Colonic mucosa (tissue), 4 donors: ENCODE measurements at regions not wholly inside any gene's neighbourhood (a gene's known extent, or its start where the extent isn't known, plus 50 kb on each side); places are given as distances from the start of the nearest gene placed in this dataset. TPM values are rescaled to one million over a fixed set of nuclear protein-coding genes. Genes with fewer than 3 reads are reported as not detected.
"Not testable (repeated sequence)": the region's sequence is repeated elsewhere in the genome, so short reads cannot be mapped to it uniquely, and the experiment has no call there.

ENCODE experiments used
- DNase-seq: peaks from one replicate; pipeline ENCODE4 v3.0.0-alpha.2; 2020
- H3K27ac ChIP-seq: fragments of 200-600 bp; one replicate; pipeline ENCODE4 v1.8.0; 2021
- H3K27me3 ChIP-seq: fragments of 200-600 bp; one replicate; pipeline ENCODE4 v1.8.0; 2021
- H3K36me3 ChIP-seq: fragments of 200-600 bp; one replicate; pipeline ENCODE4 v1.8.0; 2021
- H3K4me1 ChIP-seq: fragments of 200-600 bp; one replicate; pipeline ENCODE4 v1.8.0; 2021; ENCODE audit warnings: mild to moderate bottlenecking
- H3K4me3 ChIP-seq: fragments of 200-600 bp; one replicate; pipeline ENCODE4 v1.8.0; 2021
- H3K9ac ChIP-seq, 2 donors: one replicate each; pipeline ENCODE4 v1.7.0; 2013; ENCODE audit warnings: control low read depth in 2 of 2, low read depth in 2 of 2, low read length in 2 of 2
- H3K9me3 ChIP-seq: fragments of 200-600 bp; one replicate; pipeline ENCODE4 v1.8.0; 2021
- CTCF ChIP-seq: fragments of 200-600 bp; IDR thresholded peaks from one replicate; pipeline ENCODE4 v1.8.0; 2022; ENCODE audit warnings: antibody characterized with exemption, mild to moderate bottlenecking
- intact Hi-C: fragments of 100-400 bp; cut with DNase I; formaldehyde crosslinking; loops from one replicate; pipeline ENCODE4 v1.14.1; 2022
- microRNA-seq: library from miRNA; unstranded; fragments of <30 nt; microRNA quantifications from one replicate; pipeline ENCODE4, GENCODE V29; 2019
- donor health status: healthy.
- donor health status: DM: no; HTN: no; CAD: no.
- donor health status: DM: no; HTN: no; CAD: no.

DNA sequence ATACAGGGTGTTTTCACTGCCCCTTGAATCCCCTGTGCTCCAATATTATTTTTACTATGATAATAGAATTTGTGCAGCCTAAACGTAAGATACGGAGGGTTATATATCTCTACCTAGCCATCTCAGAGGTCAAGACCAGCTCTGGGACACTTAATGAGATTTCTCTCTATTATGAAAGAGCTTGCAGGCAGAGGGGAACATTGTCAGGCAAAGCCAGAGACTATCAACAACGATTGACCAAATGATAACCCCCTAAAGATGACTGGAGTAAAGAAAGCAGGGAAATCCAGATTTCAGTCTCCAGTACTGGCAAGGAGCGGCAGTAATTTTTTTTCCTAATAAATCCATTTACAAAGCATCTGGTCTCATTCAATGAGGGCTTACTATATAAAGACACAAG is 59.8 kb upstream of the LPAR1 start:
- no peak for DNase-seq
- Histone ChIP-seq H3K27me3 (no peaks in the 10 kb centered on the region), H3K9ac (no peak overlapping the region), H3K27ac (no peak overlapping the region), H3K4me1 (no peaks in the 10 kb centered on the region), H3K9me3 (no peaks in the 10 kb centered on the region), H3K4me3 (no peak overlapping the region), H3K36me3 (no peaks in the 10 kb centered on the region)
- no peak for TF ChIP-seq CTCF
- intact Hi-C loops: no loop called here

GRCh38 chr9:111096051-111096450 is 57.8 kb upstream of the LPAR1 start:
- TF ChIP-seq CTCF: no peak
- DNase-seq: no peak

GRCh38 chr9:111095441-111095840 is 57.2 kb upstream of the LPAR1 start:
- no peaks in the 10 kb centered on the region for H3K4me1 ChIP-seq
- H3K4me3 ChIP-seq: no peak overlapping the region
- H3K9me3 ChIP-seq: no peaks in the 10 kb centered on the region
- TF ChIP-seq CTCF: no peak
- H3K27me3 ChIP-seq: no peaks in the 10 kb centered on the region
- no peak for DNase-seq
- no peak overlapping the region for H3K27ac ChIP-seq
- intact Hi-C loops: no loop called here
- H3K36me3 ChIP-seq: no peaks in the 10 kb centered on the region
- H3K9ac ChIP-seq: no peak overlapping the region

More at GRCh38 chr9:111096051-111096450, 57.8 kb upstream of the LPAR1 start:
- no peaks in the 10 kb centered on the region for H3K9me3 ChIP-seq
- intact Hi-C loops: no loop called here
- H3K36me3 ChIP-seq: no peaks in the 10 kb centered on the region
- H3K4me3 ChIP-seq: no peak overlapping the region
- H3K27me3 ChIP-seq: no peaks in the 10 kb centered on the region
- no peak overlapping the region for H3K27ac ChIP-seq
- H3K4me1 ChIP-seq: no peaks in the 10 kb centered on the region
- no peak overlapping the region for H3K9ac ChIP-seq

DNA sequence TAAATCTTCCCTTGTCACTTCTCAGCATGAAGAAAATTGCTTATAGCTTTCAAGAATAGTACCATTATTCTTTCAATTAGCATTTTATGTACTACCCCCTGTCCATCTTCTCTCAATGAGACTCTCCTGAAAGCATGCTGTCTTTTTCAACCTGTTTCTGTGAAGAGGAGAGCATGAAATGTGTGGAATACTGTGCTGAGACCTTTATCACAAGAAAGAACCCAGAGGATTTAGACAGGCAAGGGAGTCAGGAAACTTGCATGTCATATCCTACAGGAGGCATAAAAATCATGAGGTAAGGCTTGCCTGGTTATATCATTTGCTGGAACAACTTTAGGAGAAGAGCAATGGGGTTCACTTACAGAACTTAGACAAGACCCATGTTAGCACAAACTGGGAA is 56.7 kb upstream of the LPAR1 start:
- TF ChIP-seq CTCF: no peak
- Histone ChIP-seq H3K27me3 (no peaks in the 10 kb centered on the region), H3K4me1 (no peaks in the 10 kb centered on the region), H3K9me3 (no peaks in the 10 kb centered on the region), H3K36me3 (no peaks in the 10 kb centered on the region), H3K4me3 (no peak overlapping the region), H3K27ac (no peak overlapping the region), H3K9ac (no peak overlapping the region)
- no peak for DNase-seq
- intact Hi-C loops: no loop called here

DNA sequence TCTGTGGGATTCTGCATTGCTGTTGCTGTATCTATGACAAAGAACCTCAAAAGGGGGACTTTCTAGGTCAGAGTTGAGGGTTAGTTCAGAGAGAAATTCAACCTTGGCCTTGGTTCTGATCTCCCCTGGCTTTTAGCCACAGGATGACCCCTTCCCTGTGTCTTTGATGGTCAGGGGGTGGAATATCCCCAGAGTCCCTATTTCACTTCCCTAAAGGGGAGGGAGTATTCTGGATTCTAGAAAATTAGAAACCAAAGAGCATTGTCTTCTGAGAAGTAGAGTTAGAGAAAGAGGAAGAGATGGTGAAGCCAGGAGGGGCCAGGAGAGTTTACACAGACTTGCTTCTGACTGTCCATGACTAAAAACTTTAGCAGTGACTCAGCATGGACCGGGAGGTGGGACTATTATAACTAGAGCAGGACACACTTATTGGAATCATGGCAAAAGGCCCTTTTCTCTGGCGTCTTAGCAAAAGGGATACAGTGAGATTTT is 56.2 kb upstream of the LPAR1 start:
- DNase-seq: peak; percentile 32
- intact Hi-C loops: no loop called here
- Histone ChIP-seq H3K9ac (no peak overlapping the region), H3K36me3 (no peaks in the 10 kb centered on the region), H3K4me3 (no peak overlapping the region), H3K4me1 (no peaks in the 10 kb centered on the region), H3K27ac (no peak overlapping the region), H3K9me3 (no peaks in the 10 kb centered on the region), H3K27me3 (no peaks in the 10 kb centered on the region)
- TF ChIP-seq CTCF: no peak

DNA sequence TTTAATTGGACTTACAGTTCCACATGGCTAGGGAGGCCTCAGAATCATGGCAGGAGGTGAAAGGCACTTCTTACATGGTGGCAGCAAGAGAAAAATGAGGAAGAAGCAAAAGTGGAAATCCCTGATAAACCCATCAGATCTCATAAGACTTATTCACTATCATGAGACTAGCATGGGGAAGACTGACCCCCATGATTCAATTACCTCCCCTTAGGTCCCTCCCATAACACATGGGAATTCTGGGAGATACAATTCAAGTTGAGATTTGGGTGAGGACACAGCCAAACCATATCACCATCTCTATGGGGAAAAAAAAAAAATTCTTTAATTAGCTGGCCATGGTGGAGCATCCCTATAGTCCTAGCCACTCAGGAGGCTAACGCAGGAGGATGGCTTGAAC is 53.9 kb upstream of the LPAR1 start:
- H3K27me3 ChIP-seq, H3K4me1 ChIP-seq, H3K4me3 ChIP-seq, H3K9ac ChIP-seq, H3K36me3 ChIP-seq, H3K27ac ChIP-seq, H3K9me3 ChIP-seq, DNase-seq, intact Hi-C loops: not testable (repeated sequence)

Small RNA genes lying in the stretch of these regions (microRNA-seq; reads per million reads assigned to microRNA genes)
- not detected for gene MIR7702
